ENCODE measurements at regions not wholly inside any gene's neighbourhood (a gene's known extent, or its start where the extent isn't known, plus 50 kb on each side); places are given as distances from the start of the nearest gene placed in this dataset.

- TF ChIP-seq POLR2A (IDR thresholded peaks at IDR 0.05; ENCODE audit: low read length) (no peak), GATA1 (IDR thresholded peaks at IDR 0.05; ENCODE audit: low read depth, low read length) (no peak)
These were observed 371.8 kb downstream of the IL20RB start for GRCh38 chr3:137329594-137329993.
